HG02763 (cell line): ENCODE measurements at regions not wholly inside any gene's neighbourhood (a gene's known extent, or its start where the extent isn't known, plus 50 kb on each side); places are given as distances from the start of the nearest gene placed in this dataset.
"Not testable (repeated sequence)": the region's sequence is repeated elsewhere in the genome, so short reads cannot be mapped to it uniquely, and the experiment has no call there.

ENCODE experiments used
- ATAC-seq: cut with Tn5 transposase; IDR thresholded peaks from one replicate; pipeline ENCODE4 v1.9.1; 2021; ENCODE audit warnings: mild to moderate bottlenecking, moderate library complexity; ENCODE audit not compliant: unreplicated experiment

GRCh38 chr2:219724628-219725027 lies 97.2 kb downstream of the SLC4A3 start:
- no peak for ATAC-seq

DNA sequence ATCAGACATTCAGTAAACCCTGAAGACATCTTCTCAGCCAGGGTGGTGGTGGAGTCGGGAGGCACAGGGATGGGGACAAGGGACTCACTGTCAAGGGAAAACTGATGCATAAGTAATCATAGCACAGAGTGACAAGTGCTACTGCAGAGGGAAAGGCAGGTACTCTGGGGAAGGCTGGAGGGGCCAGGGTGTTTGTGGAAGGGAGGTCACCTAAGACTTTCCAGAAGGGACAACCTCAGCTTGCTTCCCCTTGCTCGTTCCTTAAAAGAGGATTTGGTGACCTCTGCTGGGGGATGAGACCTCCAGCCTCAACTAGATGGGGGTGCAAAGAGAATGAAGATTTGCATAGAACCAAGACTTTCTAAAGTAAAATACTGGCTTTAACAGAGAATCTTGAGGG lies 99.5 kb downstream of the SLC4A3 start:
- ATAC-seq = no peak

DNA sequence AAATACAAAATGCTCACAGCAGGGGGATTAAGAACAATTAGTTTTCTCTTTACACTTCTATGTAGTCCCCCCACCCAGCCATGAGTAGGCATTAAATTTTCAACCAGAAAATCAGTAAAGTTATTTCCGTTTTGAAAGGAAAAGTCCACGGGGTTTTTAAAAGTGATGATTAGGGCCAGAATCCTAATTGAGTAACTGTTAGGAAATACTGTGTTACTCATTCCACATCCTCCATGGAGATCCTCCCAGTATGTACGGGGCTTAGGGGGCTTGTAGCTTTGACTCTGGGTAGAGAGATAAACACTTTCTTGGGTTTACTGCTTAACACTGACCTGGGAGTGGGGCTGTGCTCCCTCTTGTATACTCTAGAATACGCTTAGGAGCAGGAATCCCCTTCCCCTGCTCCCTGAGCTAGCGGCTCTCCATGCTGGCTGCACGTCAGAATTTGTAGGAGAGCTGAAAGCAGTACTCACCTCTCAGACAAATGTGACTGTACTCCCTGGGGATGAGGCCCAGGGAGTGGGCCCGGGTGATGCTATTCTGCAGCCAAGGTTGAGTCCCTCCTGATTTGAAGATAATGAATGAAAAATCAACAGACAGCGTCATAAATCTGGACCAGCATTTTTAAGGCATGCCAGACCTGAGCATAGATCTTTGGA lies 100.5 kb downstream of the SLC4A3 start:
- ATAC-seq = no peak

GRCh38 chr2:219728991-219729487 lies 101.6 kb downstream of the SLC4A3 start:
- ATAC-seq = no peak

DNA sequence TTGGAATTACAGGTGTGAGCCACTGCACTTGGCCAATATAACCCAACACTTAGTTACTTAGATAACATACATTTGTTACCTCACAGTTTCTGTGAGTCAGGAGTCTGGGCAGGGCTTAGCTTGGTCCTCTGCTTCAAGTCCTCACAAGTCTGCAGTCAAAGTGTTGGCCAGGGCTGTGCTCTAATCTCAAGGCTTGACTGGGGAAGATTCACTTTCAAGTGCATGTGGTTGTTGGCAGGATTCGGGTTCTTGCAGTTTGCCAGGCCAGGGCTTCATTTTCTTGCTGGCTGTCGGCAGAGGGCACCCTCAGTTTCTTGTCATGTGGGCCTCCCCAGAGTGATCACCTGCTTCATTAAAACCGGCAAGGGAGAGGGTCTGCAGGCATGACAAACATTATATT lies 103.7 kb downstream of the SLC4A3 start:
- no peak for ATAC-seq

- no peak for ATAC-seq
These were observed 105.7 kb downstream of the SLC4A3 start for GRCh38 chr2:219733106-219733505.

DNA sequence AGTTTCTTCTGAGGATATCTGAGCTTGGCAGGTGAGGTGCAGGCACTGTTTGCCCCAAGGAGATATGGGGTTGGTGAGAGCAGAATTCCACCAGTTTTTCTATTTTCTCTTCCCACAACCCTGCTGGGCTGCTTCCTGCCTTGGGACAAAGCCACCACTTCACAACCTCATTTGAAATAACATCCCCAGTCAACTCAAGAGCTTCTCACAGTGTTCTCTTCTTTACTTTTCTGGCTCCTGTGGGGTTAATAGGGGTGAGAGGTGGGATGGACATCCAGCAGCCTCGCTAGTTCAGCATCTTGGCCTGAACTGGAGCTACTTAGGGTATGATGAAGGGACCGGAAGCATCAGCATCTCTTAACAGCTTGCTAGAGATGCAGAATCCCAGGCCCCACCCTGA lies 106.3 kb downstream of the SLC4A3 start:
- no peak for ATAC-seq

DNA sequence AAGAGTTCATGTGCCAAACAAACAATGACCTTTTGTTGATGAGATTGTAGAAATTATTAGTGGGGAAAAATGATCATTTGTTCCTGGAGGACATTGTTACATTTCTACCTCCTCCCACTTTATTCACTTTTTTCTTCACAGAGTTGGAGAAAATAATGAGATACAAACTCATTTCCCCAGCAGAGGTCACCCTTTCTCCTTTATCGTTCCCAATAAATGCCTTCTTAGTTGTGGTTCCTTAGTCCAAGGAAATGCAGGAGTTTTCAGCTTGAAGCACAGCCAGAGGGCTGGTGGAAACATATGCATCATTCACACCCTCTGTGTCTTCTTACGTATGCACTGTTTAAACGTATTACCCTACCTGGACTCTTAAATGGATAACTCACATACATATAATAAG lies 108.8 kb downstream of the SLC4A3 start:
- ATAC-seq = no peak

GRCh38 chr2:219737270-219737691 lies 109.9 kb downstream of the SLC4A3 start:
- no peak for ATAC-seq

GRCh38 chr2:219739066-219739465 lies 111.6 kb downstream of the SLC4A3 start:
- ATAC-seq = no peak

DNA sequence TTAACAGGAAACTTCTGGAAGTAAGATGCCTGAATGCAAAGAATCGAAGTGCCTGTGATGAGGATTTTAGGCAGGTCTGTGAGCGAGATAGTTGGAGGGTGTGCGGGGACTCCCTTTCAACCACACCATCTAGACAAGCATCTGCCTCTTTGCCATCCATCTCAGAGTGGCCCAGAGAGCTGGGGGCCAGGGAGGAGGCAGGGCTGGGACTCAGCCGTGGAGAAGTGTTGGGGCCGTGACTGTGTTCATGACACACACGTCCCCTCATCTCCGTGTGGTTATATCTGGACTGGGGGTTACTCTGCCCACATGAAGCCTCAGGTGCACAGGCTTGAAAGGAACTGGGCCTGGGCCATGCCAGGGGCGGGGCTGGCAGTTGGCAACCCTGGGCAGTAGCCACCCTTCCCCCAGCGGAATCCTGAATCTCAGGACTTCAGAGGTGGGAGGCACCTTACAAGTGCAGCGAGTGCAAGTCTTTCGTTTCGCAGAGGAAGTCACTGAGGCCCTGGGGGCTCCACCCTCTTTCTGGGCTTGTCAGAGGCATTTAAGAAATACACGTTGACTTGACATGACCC lies 112.5 kb downstream of the SLC4A3 start:
- ATAC-seq = no peak

DNA sequence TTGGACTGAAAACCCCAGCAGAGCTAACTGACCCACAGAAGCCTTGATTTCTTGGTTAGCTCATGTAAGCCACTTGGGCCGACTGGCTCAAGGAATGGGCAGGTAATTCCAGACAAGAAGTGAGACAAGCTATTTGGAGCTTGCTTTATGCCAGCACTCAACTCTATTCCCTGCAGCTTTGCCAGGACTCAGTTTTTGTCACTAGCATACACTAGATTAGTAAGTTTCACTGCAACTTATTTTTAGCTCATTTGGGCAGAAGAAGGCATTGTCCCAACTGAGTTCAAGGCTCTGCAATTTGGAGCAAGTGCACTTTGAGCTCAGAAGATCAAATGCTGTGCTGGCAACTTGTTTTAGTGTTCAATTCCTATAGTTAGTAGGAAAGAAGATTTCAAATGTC lies 116.1 kb downstream of the SLC4A3 start:
- ATAC-seq = no peak

DNA sequence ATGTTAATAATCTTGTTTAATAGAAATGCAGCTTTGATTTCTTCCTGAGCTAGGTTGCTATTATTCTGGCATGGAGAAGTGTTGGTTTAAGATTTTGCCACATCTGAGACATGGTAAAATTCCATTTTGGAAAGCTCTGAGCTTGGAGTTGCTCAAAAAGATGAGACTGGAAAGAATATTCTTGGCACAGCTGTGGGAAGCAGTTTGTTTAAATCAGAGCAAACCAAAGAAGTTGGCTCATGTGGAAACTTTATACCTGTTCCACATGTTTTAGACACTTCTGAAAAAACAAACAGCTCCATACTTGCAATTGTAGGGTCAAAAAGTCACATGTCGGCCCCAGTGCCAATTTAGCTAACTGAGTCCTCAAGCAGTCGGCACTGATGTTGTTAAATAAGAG lies 116.6 kb downstream of the SLC4A3 start:
- no peak for ATAC-seq

DNA sequence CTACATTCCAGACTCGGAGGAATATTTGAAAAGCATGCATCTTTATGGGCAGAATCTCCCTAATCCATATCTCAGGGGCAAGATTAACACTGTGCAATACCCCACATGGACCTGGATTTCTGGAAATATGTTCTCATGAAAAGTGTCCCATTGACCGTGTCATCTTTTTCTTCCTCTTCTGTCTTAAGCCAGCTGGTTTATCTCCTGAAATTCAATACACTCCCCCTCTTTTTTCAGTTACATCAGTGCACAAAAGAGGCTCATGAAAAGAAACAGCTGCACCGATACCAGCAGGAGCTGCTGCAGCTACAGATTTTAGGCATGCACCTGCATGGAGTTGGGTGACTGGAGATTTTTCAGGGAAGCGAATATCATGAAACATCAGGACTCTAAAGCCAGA lies 117.2 kb downstream of the SLC4A3 start:
- ATAC-seq = no peak

DNA sequence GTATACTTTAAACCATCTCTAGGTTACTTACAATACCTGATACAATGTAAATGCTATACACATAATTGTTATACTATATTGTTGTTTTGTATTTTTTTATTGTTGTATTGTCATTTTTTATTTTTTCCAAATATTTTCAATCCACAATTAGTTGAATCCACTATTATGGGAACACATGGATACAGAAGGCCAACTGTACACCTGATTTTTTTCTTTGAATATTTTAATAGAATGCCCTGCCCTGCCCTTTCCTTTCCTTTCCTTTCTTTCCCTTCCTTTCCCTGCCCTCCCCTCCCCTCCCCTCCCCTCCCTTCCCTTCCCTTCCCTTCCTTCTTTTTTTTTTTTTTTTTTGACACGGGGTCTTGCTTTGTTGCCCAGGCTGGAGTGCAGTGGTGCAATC lies 120.2 kb downstream of the SLC4A3 start:
- ATAC-seq = no peak

- no peak for ATAC-seq
These were observed 121.5 kb downstream of the SLC4A3 start for GRCh38 chr2:219748671-219749570.

GRCh38 chr2:219751121-219751520 lies 123.7 kb downstream of the SLC4A3 start:
- not testable (repeated sequence) for ATAC-seq

- no peak for ATAC-seq
These were observed 125.3 kb downstream of the SLC4A3 start for GRCh38 chr2:219752726-219753125.

DNA sequence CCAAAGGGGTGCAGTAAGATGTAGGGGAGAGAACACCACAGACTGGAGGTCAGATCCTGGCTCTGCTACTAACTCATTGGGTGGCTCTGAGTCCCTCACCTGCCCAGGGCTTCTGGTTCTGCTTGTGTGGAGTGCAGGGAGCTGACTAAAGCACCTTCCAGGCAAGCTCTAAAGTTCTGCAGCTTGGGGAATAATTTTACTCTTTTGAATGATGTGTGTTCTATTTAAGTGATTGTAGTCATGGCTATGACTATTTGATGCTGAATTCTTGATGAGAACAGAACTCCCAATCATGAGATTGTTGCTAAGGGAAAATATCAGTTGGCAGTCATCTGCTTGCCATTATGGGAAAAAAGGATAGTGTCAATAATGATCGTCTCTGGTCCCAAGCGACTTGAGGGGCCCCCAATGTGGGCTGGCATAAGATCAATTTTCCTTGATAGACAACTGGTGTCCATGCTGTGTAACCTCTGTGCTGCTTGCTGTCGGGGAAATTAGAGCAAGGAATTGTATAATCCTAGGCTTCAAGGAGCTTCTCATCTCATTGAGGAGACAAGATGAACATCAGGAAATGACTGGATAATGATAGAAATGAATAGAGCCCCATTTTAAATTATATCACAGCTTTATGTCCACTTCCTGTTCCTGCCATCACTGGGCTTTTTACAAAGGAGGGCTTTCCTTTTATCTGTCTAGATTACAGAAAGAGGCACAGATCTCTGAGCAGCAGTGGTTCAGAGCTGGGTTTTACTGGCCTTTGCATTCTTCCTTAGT lies 131.7 kb downstream of the SLC4A3 start:
- ATAC-seq = no peak

DNA sequence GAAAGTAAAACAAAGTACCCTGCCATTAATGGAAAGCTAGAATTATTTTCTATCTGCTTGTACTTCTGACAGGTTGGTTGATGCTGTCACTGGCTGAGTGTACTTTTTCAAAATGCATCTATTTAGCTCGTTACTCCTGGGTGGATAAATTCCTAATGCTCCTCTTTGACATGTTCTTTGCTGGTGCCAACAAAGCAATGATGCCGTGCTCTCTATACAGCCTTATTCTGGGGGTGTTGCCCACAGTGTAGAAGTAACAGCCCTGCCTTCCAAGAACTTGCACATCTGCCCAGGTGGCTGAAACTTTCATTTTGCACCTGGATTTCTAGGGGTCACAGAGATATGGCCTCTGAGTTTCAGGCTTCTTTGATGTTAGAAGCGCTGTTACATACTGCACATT lies 132.4 kb downstream of the SLC4A3 start:
- ATAC-seq = no peak
